Esophagus muscularis mucosa (tissue), 4 donors: ENCODE measurements at regions not wholly inside any gene's neighbourhood (a gene's known extent, or its start where the extent isn't known, plus 50 kb on each side); places are given as distances from the start of the nearest gene placed in this dataset.

Source experiments
- DNase-seq: peaks from one replicate; pipeline ENCODE4 v3.0.0-alpha.2; 2017; ENCODE audit errors: extremely low spot score
- H3K27ac ChIP-seq, 4 donors: fragments of 200-600 bp; sonication (generic); replicated peaks in 1 of 4; 1 replicate in 3 of 4; 2 replicates in 1 of 4; pipeline ENCODE4 v1.5.1; 2016 to 2019; ENCODE audit warnings: mild to moderate bottlenecking in 1 of 4
- H3K27me3 ChIP-seq, 4 donors: fragments of 200-600 bp; sonication (generic); one replicate each; pipeline versions ENCODE4 v1.5.1 to v1.6.0; 2016 to 2019
- H3K36me3 ChIP-seq, 4 donors: fragments of 200-600 bp; sonication (generic); one replicate each; pipeline ENCODE4 v1.5.1; 2016 to 2019
- H3K4me1 ChIP-seq, 4 donors: fragments of 200-600 bp; sonication (generic); one replicate each; pipeline ENCODE4 v1.5.1; 2016 to 2019
- H3K4me3 ChIP-seq, 4 donors: fragments of 200-600 bp; sonication (generic); 1 replicate in 2 of 4; 2 replicates in 2 of 4; pipeline ENCODE4 v1.5.1; 2016 to 2019; ENCODE audit warnings: mild to moderate bottlenecking in 4 of 4, moderate library complexity in 1 of 4
- H3K9me3 ChIP-seq, 4 donors: fragments of 200-600 bp; sonication (generic); 1 replicate in 3 of 4; 2 replicates in 1 of 4; pipeline ENCODE4 v1.5.1; 2016 to 2019
- CTCF ChIP-seq, 3 experiments: fragments of 200-600 bp in 2 of 3; fragments of 450-650 bp in 1 of 3; sonication (generic) in 2 of 3; IDR thresholded peaks; one replicate each; pipeline ENCODE4 v1.5.1; 2017 to 2019; ENCODE audit warnings: antibody characterized with exemption in 3 of 3, mild to moderate bottlenecking in 2 of 3, moderate library complexity in 1 of 3
- EP300 ChIP-seq: sonication (generic); formaldehyde crosslinking; IDR thresholded peaks from one replicate; pipeline ENCODE4 v1.6.1; 2017; ENCODE audit warnings: antibody characterized with exemption
- POLR2A ChIP-seq: fragments of 450-650 bp; IDR thresholded peaks from one replicate; pipeline ENCODE4 v1.6.1; 2017; ENCODE audit warnings: antibody characterized with exemption, moderate library complexity, mild to moderate bottlenecking, low read depth
- POLR2AphosphoS5 ChIP-seq, 2 donors: sonication (generic); formaldehyde crosslinking; IDR thresholded peaks; one replicate each; pipeline ENCODE4 v1.6.1; 2017; ENCODE audit warnings: antibody characterized with exemption in 2 of 2
- WGBS: methylation state at CpG from one replicate; pipeline ENCODE4 v1.1.5; 2018; 5-methylcytosine and 5-hydroxymethylcytosine counted together
- intact Hi-C: fragments of 100-400 bp; cut with DNase I; formaldehyde crosslinking; loops from one replicate; pipeline ENCODE4 v1.15.1; 2023

- no peak for DNase-seq
- no peak for TF ChIP-seq POLR2A
- no peaks in the 10 kb centered on the region for H3K4me1 ChIP-seq
- no peaks in the 10 kb centered on the region for H3K27me3 ChIP-seq
- no peak overlapping the region for H3K27ac ChIP-seq
- H3K36me3 ChIP-seq, result no peaks in the 10 kb centered on the region
- no peak overlapping the region for H3K4me3 ChIP-seq
- 81% methylated on average over 4 of the region's 4 CpGs for WGBS
- H3K9me3 ChIP-seq, result no peaks in the 10 kb centered on the region
- intact Hi-C loops, result no loop called here
Measured at GRCh38 chr14:45972416-45972815, 679.2 kb downstream of the RPL10L start.

GRCh38 chr14:45970621-45971020 is 681.0 kb downstream of the RPL10L start:
- Histone ChIP-seq H3K9me3 (no peaks in the 10 kb centered on the region), H3K27me3 (no peaks in the 10 kb centered on the region), H3K27ac (no peak overlapping the region), H3K4me3 (no peak overlapping the region), H3K4me1 (no peaks in the 10 kb centered on the region), H3K36me3 (no peaks in the 10 kb centered on the region)
- intact Hi-C loops, result no loop called here
- WGBS, result 52% methylated on average over 1 of the region's 1 CpG
- DNase-seq, result no peak
- TF ChIP-seq EP300 (no peak), POLR2AphosphoS5 (IDR thresholded peaks at IDR 0.05) (no peak), POLR2A (no peak), CTCF (IDR thresholded peaks at IDR 0.05) (no peak)

DNA sequence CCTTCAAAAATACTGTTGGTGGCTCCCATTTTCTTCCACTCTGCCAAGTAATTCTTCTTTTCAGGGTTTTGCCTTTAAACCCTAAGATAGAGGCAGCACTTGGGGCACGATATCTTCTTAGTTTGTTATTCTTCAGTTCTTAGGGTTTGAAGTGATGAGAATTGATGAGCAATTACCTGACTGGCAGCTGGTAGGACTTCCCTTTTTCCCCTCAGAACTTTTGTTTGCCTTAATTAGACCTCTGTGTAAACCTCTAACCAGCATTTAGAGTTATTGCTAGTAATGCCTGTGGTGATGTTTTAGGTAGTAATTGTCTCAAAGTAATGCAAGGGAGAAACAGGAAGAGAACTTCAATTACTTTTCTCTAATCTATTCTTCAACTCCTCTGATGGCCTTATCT is 683.5 kb downstream of the RPL10L start:
- 44% methylated on average over 1 of the region's 1 CpG for WGBS

GRCh38 chr14:45949479-45949878 is 696.5 kb upstream of the MIS18BP1 start:
- TF ChIP-seq POLR2A (no peak), EP300 (no peak), POLR2AphosphoS5 (IDR thresholded peaks at IDR 0.05) (no peak), CTCF (IDR thresholded peaks at IDR 0.05) (no peak)
- H3K4me3 ChIP-seq, result no peak overlapping the region
- DNase-seq, result no peak
- H3K27me3 ChIP-seq, result no peaks in the 10 kb centered on the region
- no peaks in the 10 kb centered on the region for H3K36me3 ChIP-seq
- H3K9me3 ChIP-seq, result no peaks in the 10 kb centered on the region
- 62% methylated on average over 2 of the region's 2 CpGs for WGBS
- H3K27ac ChIP-seq, result no peak overlapping the region
- intact Hi-C loops, result no loop called here
- no peaks in the 10 kb centered on the region for H3K4me1 ChIP-seq

More for the DNA sequence above, 683.5 kb downstream of the RPL10L start:
- Histone ChIP-seq H3K27ac (no peak overlapping the region), H3K4me1 (no peaks in the 10 kb centered on the region), H3K36me3 (no peaks in the 10 kb centered on the region), H3K4me3 (no peak overlapping the region), H3K27me3 (no peaks in the 10 kb centered on the region), H3K9me3 (no peaks in the 10 kb centered on the region)
- TF ChIP-seq EP300, result no peak
- no peak for TF ChIP-seq POLR2AphosphoS5 (IDR thresholded peaks at IDR 0.05)
- TF ChIP-seq POLR2A, result no peak
- no peak for TF ChIP-seq CTCF (IDR thresholded peaks at IDR 0.05)
- DNase-seq, result no peak
- intact Hi-C loops, result no loop called here

- H3K9me3 ChIP-seq, result no peaks in the 10 kb centered on the region
- H3K27ac ChIP-seq, result no peak overlapping the region
- intact Hi-C loops, result no loop called here
- no peaks in the 10 kb centered on the region for H3K4me1 ChIP-seq
- 78% methylated on average over 2 of the region's 2 CpGs for WGBS
- no peak for DNase-seq
- no peaks in the 10 kb centered on the region for H3K27me3 ChIP-seq
- H3K36me3 ChIP-seq, result no peaks in the 10 kb centered on the region
- TF ChIP-seq CTCF (IDR thresholded peaks at IDR 0.05), result no peak
- no peak for TF ChIP-seq POLR2AphosphoS5 (IDR thresholded peaks at IDR 0.05)
- TF ChIP-seq EP300, result no peak
- TF ChIP-seq POLR2A, result no peak
- no peak overlapping the region for H3K4me3 ChIP-seq
Measured at GRCh38 chr14:45947830-45948229, 694.8 kb upstream of the MIS18BP1 start.
